ENCODE measurements at regions not wholly inside any gene's neighbourhood (a gene's known extent, or its start where the extent isn't known, plus 50 kb on each side); places are given as distances from the start of the nearest gene placed in this dataset.

GRCh38 chr12:34368079-34368478 lies 345.8 kb downstream of the ALG10 start:
- SMC1A ChIA-PET (ENCODE audit: uncharacterized antibody, unreplicated experiment): no interaction called here
- CTCF ChIA-PET: no interaction called here
- Histone ChIP-seq H3K36me3 (ENCODE audit: control insufficient read depth in 2 of 2, insufficient read depth in 2 of 2, low read length in 1 of 2) (no peaks in the 10 kb centered on the region), H3K9ac (ENCODE audit: control insufficient read depth, insufficient read depth, low read length) (no peak overlapping the region), H3K4me2 (ENCODE audit: control insufficient read depth, insufficient read depth) (no peak overlapping the region), H2AFZ (ENCODE audit: control insufficient read depth, low read depth, low read length) (no peak overlapping the region), H3K4me1 (ENCODE audit: control insufficient read depth, insufficient read depth, low read length) (no peaks in the 10 kb centered on the region), H3K27me3 (replicated peaks in 1 of 2; ENCODE audit: control insufficient read depth in 2 of 2, insufficient read depth in 2 of 2, low read length in 1 of 2) (no peaks in the 10 kb centered on the region), H4K20me1 (ENCODE audit: control insufficient read depth, insufficient read depth) (no peaks in the 10 kb centered on the region), H3K79me2 (ENCODE audit: control insufficient read depth, insufficient read depth, low read length) (no peaks in the 10 kb centered on the region), H3K9me3 (replicated peaks; ENCODE audit: control insufficient read depth, insufficient read depth, low read length) (no peaks in the 10 kb centered on the region; the same call in 2 of the 3 replicates), H3K27ac (ENCODE audit: control insufficient read depth, insufficient read depth) (no peak overlapping the region), H3K4me3 (no peak overlapping the region)
- TF ChIP-seq NFYA (IDR thresholded peaks at IDR 0.05; ENCODE audit: borderline replicate concordance, low read depth, low read length) (no peak), SREBF1 (IDR thresholded peaks at IDR 0.05; ENCODE audit: low read length) (no peak), HDAC6 (IDR thresholded peaks at IDR 0.05; ENCODE audit: unreplicated experiment) (no peak), EZH2 (IDR thresholded peaks at IDR 0.05; ENCODE audit: borderline replicate concordance, control insufficient read depth, low read depth, low read length) (no peak), CREM (IDR thresholded peaks at IDR 0.05; ENCODE audit: low read depth) (no peak), CEBPZ (IDR thresholded peaks at IDR 0.05; ENCODE audit: low read depth, low read length) (no peak), USF1 (IDR thresholded peaks at IDR 0.05; ENCODE audit: borderline replicate concordance, extremely low read length, insufficient read depth, low read depth, low read length) (no peak)
- no peak for FAIRE-seq
- RAD21 ChIA-PET (ENCODE audit: unreplicated experiment): no interaction called here
- no peak for DNase-seq (ENCODE audit: low read depth, low spot score)
- in situ Hi-C loops (cut with MboI) (loop anchor here (25.0 kb wide), 3 partner anchors 94 to 1606 kb away; partner anchors contain the start of gene YARS2), intact Hi-C loops (cut with micrococcal nuclease; ENCODE audit: unreplicated experiment) (no loop called here)
- 10% methylated on average over 15 of the region's 15 CpGs for WGBS (ENCODE audit: insufficient coverage, insufficient replicate concordance, low lambda C conversion rate, missing lambda C conversion rate)
- BruUV-seq (replicated peaks): no TSS peak
- POLR2A ChIA-PET: no interaction called here
- ATAC-seq: no peak
